GM12874 (cell line): ENCODE measurements at regions not wholly inside any gene's neighbourhood (a gene's known extent, or its start where the extent isn't known, plus 50 kb on each side); places are given as distances from the start of the nearest gene placed in this dataset.

ENCODE experiments used
- CTCF ChIP-seq: IDR thresholded peaks from 2 replicates; pipeline ENCODE4 v1.5.1; 2011; ENCODE audit warnings: low read depth, mild to moderate bottlenecking, control low read depth, low read length, moderate library complexity; ENCODE audit not compliant: insufficient read depth

GRCh38 chr2:66111706-66112105 is 323.2 kb upstream of the MEIS1 start:
- no peak for TF ChIP-seq CTCF

GRCh38 chr2:66110608-66111007 is 324.3 kb upstream of the MEIS1 start:
- no peak for TF ChIP-seq CTCF

GRCh38 chr2:66110086-66110485 is 324.8 kb upstream of the MEIS1 start:
- no peak for TF ChIP-seq CTCF

- TF ChIP-seq CTCF, result no peak
Observed at GRCh38 chr2:66109419-66109818, 325.5 kb upstream of the MEIS1 start.

- TF ChIP-seq CTCF, result no peak
Observed at GRCh38 chr2:66105066-66105753, 329.7 kb upstream of the MEIS1 start.

GRCh38 chr2:66103581-66103980 is 331.3 kb upstream of the MEIS1 start:
- TF ChIP-seq CTCF, result no peak

GRCh38 chr2:66101206-66101605 is 333.7 kb upstream of the MEIS1 start:
- no peak for TF ChIP-seq CTCF

- no peak for TF ChIP-seq CTCF
Observed at GRCh38 chr2:66095820-66096345, 339.0 kb upstream of the MEIS1 start.
